PC-3 (cell line): ENCODE measurements at regions not wholly inside any gene's neighbourhood (a gene's known extent, or its start where the extent isn't known, plus 50 kb on each side); places are given as distances from the start of the nearest gene placed in this dataset.

Source experiments
- EZH2phosphoT487 ChIP-seq: fragments of 300-600 bp; sonication (generic); IDR thresholded peaks from 2 replicates; pipeline ENCODE4 v1.6.1; 2018; ENCODE audit warnings: mild to moderate bottlenecking, antibody characterized with exemption, low read length, borderline replicate concordance
- TF ChIP-seq, protein P1 (sequence below): fragments of 300-600 bp; sonication (generic); conservative IDR thresholded peaks from 2 replicates; pipeline ENCODE4 v1.5.1; 2017; ENCODE audit warnings: antibody characterized with exemption, low read depth, mild to moderate bottlenecking, low read length

GRCh38 chr7:42994096-42994495 is 61.9 kb downstream of the MRPL32 start:
- TF ChIP-seq, protein P1, sequence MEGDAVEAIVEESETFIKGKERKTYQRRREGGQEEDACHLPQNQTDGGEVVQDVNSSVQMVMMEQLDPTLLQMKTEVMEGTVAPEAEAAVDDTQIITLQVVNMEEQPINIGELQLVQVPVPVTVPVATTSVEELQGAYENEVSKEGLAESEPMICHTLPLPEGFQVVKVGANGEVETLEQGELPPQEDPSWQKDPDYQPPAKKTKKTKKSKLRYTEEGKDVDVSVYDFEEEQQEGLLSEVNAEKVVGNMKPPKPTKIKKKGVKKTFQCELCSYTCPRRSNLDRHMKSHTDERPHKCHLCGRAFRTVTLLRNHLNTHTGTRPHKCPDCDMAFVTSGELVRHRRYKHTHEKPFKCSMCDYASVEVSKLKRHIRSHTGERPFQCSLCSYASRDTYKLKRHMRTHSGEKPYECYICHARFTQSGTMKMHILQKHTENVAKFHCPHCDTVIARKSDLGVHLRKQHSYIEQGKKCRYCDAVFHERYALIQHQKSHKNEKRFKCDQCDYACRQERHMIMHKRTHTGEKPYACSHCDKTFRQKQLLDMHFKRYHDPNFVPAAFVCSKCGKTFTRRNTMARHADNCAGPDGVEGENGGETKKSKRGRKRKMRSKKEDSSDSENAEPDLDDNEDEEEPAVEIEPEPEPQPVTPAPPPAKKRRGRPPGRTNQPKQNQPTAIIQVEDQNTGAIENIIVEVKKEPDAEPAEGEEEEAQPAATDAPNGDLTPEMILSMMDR = no peak
- no peak for TF ChIP-seq EZH2phosphoT487
